Loucy (cell line): ENCODE measurements at regions not wholly inside any gene's neighbourhood (a gene's known extent, or its start where the extent isn't known, plus 50 kb on each side); places are given as distances from the start of the nearest gene placed in this dataset.

Experiments
- EZH2phosphoT487 ChIP-seq: fragments of 200-600 bp; IDR thresholded peaks from 2 replicates; pipeline ENCODE4 v1.6.1; 2018; ENCODE audit warnings: antibody characterized with exemption, mild to moderate bottlenecking, moderate library complexity, borderline replicate concordance
- TF ChIP-seq, protein P1 (sequence below): fragments of 200-600 bp; sonication (generic); conservative IDR thresholded peaks from 2 replicates; pipeline ENCODE4 v1.5.1; 2014; ENCODE audit warnings: mild to moderate bottlenecking, antibody characterized with exemption, low read length

DNA sequence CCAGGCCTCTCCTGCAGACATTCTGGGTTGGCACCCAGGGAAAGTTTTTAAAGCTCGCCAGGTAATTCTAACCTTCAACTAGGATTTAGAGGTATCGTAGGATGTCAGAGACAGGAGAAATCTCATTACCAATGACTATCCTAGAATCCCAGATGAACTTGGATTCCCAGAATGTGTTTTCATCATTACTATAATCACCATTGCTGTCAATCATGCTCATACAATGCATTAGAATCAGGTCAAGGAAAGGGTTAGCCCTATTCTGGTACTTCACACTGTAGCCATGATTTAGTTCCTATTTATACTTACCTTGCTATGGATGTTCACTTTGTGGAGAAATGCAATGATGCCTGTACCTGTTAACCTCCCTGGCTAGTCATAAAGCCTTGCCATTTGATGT, 67.0 kb upstream of the GPR158 start:
- TF ChIP-seq, protein P1, sequence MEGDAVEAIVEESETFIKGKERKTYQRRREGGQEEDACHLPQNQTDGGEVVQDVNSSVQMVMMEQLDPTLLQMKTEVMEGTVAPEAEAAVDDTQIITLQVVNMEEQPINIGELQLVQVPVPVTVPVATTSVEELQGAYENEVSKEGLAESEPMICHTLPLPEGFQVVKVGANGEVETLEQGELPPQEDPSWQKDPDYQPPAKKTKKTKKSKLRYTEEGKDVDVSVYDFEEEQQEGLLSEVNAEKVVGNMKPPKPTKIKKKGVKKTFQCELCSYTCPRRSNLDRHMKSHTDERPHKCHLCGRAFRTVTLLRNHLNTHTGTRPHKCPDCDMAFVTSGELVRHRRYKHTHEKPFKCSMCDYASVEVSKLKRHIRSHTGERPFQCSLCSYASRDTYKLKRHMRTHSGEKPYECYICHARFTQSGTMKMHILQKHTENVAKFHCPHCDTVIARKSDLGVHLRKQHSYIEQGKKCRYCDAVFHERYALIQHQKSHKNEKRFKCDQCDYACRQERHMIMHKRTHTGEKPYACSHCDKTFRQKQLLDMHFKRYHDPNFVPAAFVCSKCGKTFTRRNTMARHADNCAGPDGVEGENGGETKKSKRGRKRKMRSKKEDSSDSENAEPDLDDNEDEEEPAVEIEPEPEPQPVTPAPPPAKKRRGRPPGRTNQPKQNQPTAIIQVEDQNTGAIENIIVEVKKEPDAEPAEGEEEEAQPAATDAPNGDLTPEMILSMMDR = no peak
- no peak for TF ChIP-seq EZH2phosphoT487
